GM12878 (cell line): ENCODE measurements at regions not wholly inside any gene's neighbourhood (a gene's known extent, or its start where the extent isn't known, plus 50 kb on each side); places are given as distances from the start of the nearest gene placed in this dataset.

Experiments
- ATAC-seq: fragments of 200-7000 bp; cut with Tn5 transposase; 3 replicates; pipeline ENCODE4 v1.9.1; 2020; ENCODE audit warnings: mild to moderate bottlenecking, moderate library complexity
- BruUV-seq: library from RNA; stranded (reverse); fragments of 400-500 nt; replicated peaks from 2 replicates; lab custom pipeline; 2021; lab: Mats Ljungman, UMichigan
- CTCF ChIA-PET: fragments of 300-600 bp; sonication (Branson Sonifier 250); formaldehyde crosslinking; extraction: SDS; loops from one replicate; lab custom pipeline; 2021; ENCODE audit warnings: inconsistent platforms; lab: Yijun Ruan, JAX
- POLR2A ChIA-PET: fragments of 350-600 bp; formaldehyde crosslinking; extraction: SDS; loops from one replicate; lab custom pipeline; 2021; ENCODE audit warnings: inconsistent platforms; lab: Charles Lee
- RAD21 ChIA-PET: fragments of 300-600 bp; sonication (Branson Sonifier 250); formaldehyde crosslinking; loops from one replicate; lab custom pipeline; 2023; ENCODE audit warnings: antibody characterized with exemption; ENCODE audit not compliant: unreplicated experiment; lab: Charles Lee
- SMC1A ChIA-PET: fragments of 300-600 bp; sonication (Branson Sonifier 250); formaldehyde crosslinking; loops from one replicate; lab custom pipeline; 2023; ENCODE audit not compliant: unreplicated experiment, uncharacterized antibody; lab: Charles Lee
- DNase-seq: peaks from one replicate; pipeline ENCODE4 v3.0.0-alpha.2; 2011; ENCODE audit warnings: low read depth, low spot score
- FAIRE-seq: peaks from 3 replicates; lab custom pipeline; 2011; peaks lifted over from hg19 to GRCh38; lab: Jason Lieb, UNC
- H2AFZ ChIP-seq: 2 replicates; pipeline ENCODE4 v1.6.0; 2011; ENCODE audit warnings: low read depth, low read length, control low read depth; ENCODE audit not compliant: control insufficient read depth
- H3K27ac ChIP-seq: 2 replicates; pipeline ENCODE4 v1.5.1; 2011; ENCODE audit warnings: control low read depth; ENCODE audit not compliant: control insufficient read depth, insufficient read depth
- H3K27me3 ChIP-seq, 2 experiments: replicated peaks in 1 of 2; 2 replicates each; pipeline versions ENCODE4 v1.6.0 to v1.6.1; 2011; ENCODE audit warnings: low read length in 1 of 2; ENCODE audit not compliant: control insufficient read depth in 2 of 2, insufficient read depth in 2 of 2
- H3K36me3 ChIP-seq, 2 experiments: 2 replicates each; pipeline ENCODE4 v1.5.1; 2011; ENCODE audit warnings: low read length in 1 of 2; ENCODE audit not compliant: control insufficient read depth in 2 of 2, insufficient read depth in 2 of 2
- H3K4me1 ChIP-seq: 2 replicates; pipeline ENCODE4 v1.6.1; 2011; ENCODE audit warnings: mild to moderate bottlenecking, low read length, moderate library complexity, mixed read lengths; ENCODE audit not compliant: control insufficient read depth, insufficient read depth
- H3K4me2 ChIP-seq: 2 replicates; pipeline ENCODE4 v1.6.0; 2011; ENCODE audit warnings: control low read depth; ENCODE audit not compliant: control insufficient read depth, insufficient read depth
- H3K4me3 ChIP-seq: fragments of 200-600 bp; sonication (generic); 2 replicates; pipeline ENCODE4 v1.5.1; 2016
- H3K79me2 ChIP-seq: 2 replicates; pipeline ENCODE4 v1.6.0; 2011; ENCODE audit warnings: low read length; ENCODE audit not compliant: control insufficient read depth, insufficient read depth
- H3K9ac ChIP-seq: 2 replicates; pipeline ENCODE4 v1.8.0; 2011; ENCODE audit warnings: low read length, control low read depth, mixed read lengths; ENCODE audit not compliant: control insufficient read depth, insufficient read depth
- H3K9me3 ChIP-seq: replicated peaks from 3 replicates; pipeline ENCODE4 v1.5.1; 2011; ENCODE audit warnings: mild to moderate bottlenecking, low read length; ENCODE audit not compliant: control insufficient read depth, insufficient read depth
- H4K20me1 ChIP-seq: 2 replicates; pipeline ENCODE4 v1.6.0; 2011; ENCODE audit not compliant: control insufficient read depth, insufficient read depth
- BACH1 ChIP-seq: fragments of 450-650 bp; IDR thresholded peaks from 2 replicates; pipeline ENCODE4 v1.6.1; 2017; ENCODE audit warnings: mild to moderate bottlenecking, borderline replicate concordance
- BCLAF1 ChIP-seq: fragments of 450-650 bp; IDR thresholded peaks from 2 replicates; pipeline ENCODE4 v1.6.1; 2017; ENCODE audit warnings: antibody characterized with exemption, mild to moderate bottlenecking, moderate library complexity
- BHLHE40 ChIP-seq, 2 experiments: fragments of 450-650 bp in 1 of 2; IDR thresholded peaks; 2 replicates each; pipeline ENCODE4 v1.6.1; 2011 to 2017; ENCODE audit warnings: low read depth in 2 of 2, borderline replicate concordance in 1 of 2, improper control_type of control experiment in 1 of 2, low read length in 1 of 2, mild to moderate bottlenecking in 1 of 2
- EP300 ChIP-seq, 2 experiments: fragments of 150-350 bp in 1 of 2; IDR thresholded peaks; 2 replicates each; pipeline ENCODE4 v1.6.1; 2011 to 2012; ENCODE audit warnings: low read depth in 2 of 2, low read length in 2 of 2, borderline replicate concordance in 1 of 2, improper control_type of control experiment in 1 of 2, inconsistent platforms in 1 of 2; ENCODE audit not compliant: control insufficient read depth in 1 of 2
- EZH2 ChIP-seq: IDR thresholded peaks from 2 replicates; pipeline ENCODE4 v1.6.1; 2012; ENCODE audit warnings: low read depth, mild to moderate bottlenecking, control low read depth, inconsistent platforms, low read length, borderline replicate concordance; ENCODE audit not compliant: control insufficient read depth
- HDAC6 ChIP-seq: fragments of 200-600 bp; sonication (generic); IDR thresholded peaks from one replicate; pipeline ENCODE4 v1.8.0; 2017; ENCODE audit warnings: antibody characterized with exemption; ENCODE audit not compliant: unreplicated experiment
- MEF2B ChIP-seq: fragments of 450-650 bp; IDR thresholded peaks from 2 replicates; pipeline ENCODE4 v1.6.1; 2018; ENCODE audit warnings: mild to moderate bottlenecking, moderate library complexity; ENCODE audit not compliant: partially characterized antibody, poor library complexity, severe bottlenecking
- MXI1 ChIP-seq: fragments of 150-350 bp; IDR thresholded peaks from 2 replicates; pipeline ENCODE4 v1.6.1; 2011; ENCODE audit warnings: low read depth, mild to moderate bottlenecking, inconsistent platforms, low read length, improper control_type of control experiment
- PKNOX1 ChIP-seq: fragments of 450-650 bp; IDR thresholded peaks from 2 replicates; pipeline ENCODE4 v1.6.1; 2016; ENCODE audit warnings: mild to moderate bottlenecking
- SMAD5 ChIP-seq: IDR thresholded peaks from 2 replicates; pipeline ENCODE4 v1.6.1; 2016; ENCODE audit warnings: antibody characterized with exemption, low read depth
- SMARCA5 ChIP-seq: fragments of 450-650 bp; IDR thresholded peaks from 2 replicates; pipeline ENCODE4 v1.6.1; 2017; ENCODE audit warnings: mild to moderate bottlenecking
- USF2 ChIP-seq: IDR thresholded peaks from 2 replicates; pipeline ENCODE4 v1.6.1; 2011; ENCODE audit warnings: low read depth, low read length, improper control_type of control experiment, borderline replicate concordance
- ZNF384 ChIP-seq: IDR thresholded peaks from 2 replicates; pipeline ENCODE4 v1.6.1; 2012; ENCODE audit warnings: low read depth, mild to moderate bottlenecking, low read length, improper control_type of control experiment, borderline replicate concordance
- WGBS: methylation state at CpG from one replicate; pipeline ENCODE4 v1.1.6; 2016; ENCODE audit warnings: low lambda C conversion rate; ENCODE audit not compliant: insufficient replicate concordance, insufficient coverage; ENCODE audit errors: missing lambda C conversion rate; 5-methylcytosine and 5-hydroxymethylcytosine counted together
- in situ Hi-C: fragments of 300-500 bp; cut with MboI; formaldehyde crosslinking; loops from 9 replicates; pipeline ENCODE4 v1.14.3; 2018; ENCODE audit warnings: mixed read lengths
- intact Hi-C: fragments of 100-400 bp; cut with micrococcal nuclease; formaldehyde crosslinking; loops from one replicate; pipeline ENCODE4 v1.14.2; 2022; ENCODE audit not compliant: unreplicated experiment

GRCh38 chr5:19175776-19176570, 812.0 kb downstream of the CDH18 start:
- Histone ChIP-seq H2AFZ (no peak overlapping the region), H4K20me1 (no peaks in the 10 kb centered on the region), H3K9ac (no peak overlapping the region), H3K27ac (no peak overlapping the region), H3K4me1 (no peaks in the 10 kb centered on the region), H3K9me3 (no peaks in the 10 kb centered on the region), H3K4me3 (no peak overlapping the region), H3K79me2 (no peaks in the 10 kb centered on the region), H3K4me2 (no peak overlapping the region), H3K27me3 (no peaks in the 10 kb centered on the region), H3K36me3 (no peaks in the 10 kb centered on the region)
- TF ChIP-seq SMAD5, result no peak
- no peak for TF ChIP-seq HDAC6
- no peak for TF ChIP-seq USF2
- no peak for TF ChIP-seq BHLHE40 (IDR thresholded peaks at IDR 0.05; ENCODE audit: borderline replicate concordance in 1 of 2, low read depth in 2 of 2, low read length in 1 of 2)
- no peak for TF ChIP-seq ZNF384
- TF ChIP-seq MEF2B, result no peak
- TF ChIP-seq EZH2, result no peak
- no peak for TF ChIP-seq SMARCA5
- TF ChIP-seq PKNOX1, result no peak
- no peak for TF ChIP-seq BACH1
- no peak for TF ChIP-seq BCLAF1
- TF ChIP-seq MXI1, result no peak
- no peak for TF ChIP-seq EP300 (IDR thresholded peaks at IDR 0.05; ENCODE audit: borderline replicate concordance in 1 of 2, control insufficient read depth in 1 of 2, low read depth in 2 of 2, low read length in 2 of 2)
- DNase-seq (no peak), ATAC-seq (no peak), FAIRE-seq (no peak)
- ChIA-PET POLR2A (no interaction called here), SMC1A (no interaction called here), CTCF (no interaction called here), RAD21 (no interaction called here)
- BruUV-seq, result no TSS peak
- intact Hi-C loops (no loop called here), in situ Hi-C loops (no loop called here)
- 13% methylated on average over 3 of the region's 3 CpGs for WGBS
